IPS DF 19.7 (cell line): ENCODE measurements at regions not wholly inside any gene's neighbourhood (a gene's known extent, or its start where the extent isn't known, plus 50 kb on each side); places are given as distances from the start of the nearest gene placed in this dataset.
"Not testable (repeated sequence)": the region's sequence is repeated elsewhere in the genome, so short reads cannot be mapped to it uniquely, and the experiment has no call there.

Experiments used
- DNase-seq: peaks from one replicate; pipeline ENCODE4 v3.0.0-alpha.2; 2013; ENCODE audit warnings: low read depth, low spot score

DNA sequence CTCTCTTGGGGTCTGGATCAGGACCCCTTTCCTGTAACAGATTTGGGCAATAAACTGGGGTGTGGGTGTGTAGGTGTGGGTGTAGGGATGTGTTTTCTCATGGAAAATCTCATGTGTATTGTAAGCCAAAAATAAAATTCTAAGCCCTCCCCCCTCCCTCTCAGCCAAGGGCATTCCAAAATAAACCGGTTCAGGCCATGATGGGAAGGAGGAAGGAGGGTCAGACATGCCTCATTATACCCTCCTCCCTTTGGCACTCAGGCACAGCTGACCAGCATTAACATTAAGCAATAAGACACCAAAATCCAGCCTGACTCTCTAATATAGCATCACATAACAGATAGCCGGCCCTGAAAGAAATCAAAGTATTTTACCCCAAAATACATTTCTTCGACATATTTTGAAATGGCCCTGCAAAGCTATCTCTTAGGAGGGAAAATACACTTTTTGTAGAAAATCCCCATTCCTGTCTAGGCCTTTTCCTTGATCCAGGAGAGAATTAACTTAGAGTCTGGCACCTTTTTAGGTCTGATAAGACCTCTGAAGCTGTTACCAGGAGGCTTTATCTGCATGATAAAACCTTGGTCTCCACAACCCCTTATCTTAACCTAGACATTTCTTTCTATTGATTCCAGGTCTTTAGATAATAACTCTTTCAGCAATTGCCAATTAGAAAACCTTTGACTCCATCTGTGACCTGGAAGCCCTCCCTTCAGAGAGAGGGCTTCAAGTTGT, 128.7 kb upstream of the COL5A2 start:
- DNase-seq = no peak

DNA sequence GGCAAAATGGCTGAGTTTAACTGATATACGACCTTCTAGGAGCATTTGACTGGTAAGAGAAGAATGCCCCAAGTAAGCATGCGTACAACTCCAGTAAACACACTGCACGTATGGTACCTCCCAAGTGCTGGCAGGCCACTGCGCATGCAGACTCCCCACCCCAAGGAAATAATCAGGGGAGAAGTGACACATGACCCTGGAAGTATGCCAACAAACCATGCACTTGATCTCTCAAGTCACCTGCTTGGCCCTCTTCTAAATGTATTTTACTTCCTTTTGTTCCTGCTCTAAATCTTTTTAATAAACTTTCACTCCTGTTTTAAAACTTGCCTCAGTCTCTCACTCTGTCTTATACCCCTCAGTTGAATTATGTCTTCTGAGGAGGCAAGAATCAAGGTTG, 129.8 kb upstream of the COL5A2 start:
- DNase-seq = no peak

DNA sequence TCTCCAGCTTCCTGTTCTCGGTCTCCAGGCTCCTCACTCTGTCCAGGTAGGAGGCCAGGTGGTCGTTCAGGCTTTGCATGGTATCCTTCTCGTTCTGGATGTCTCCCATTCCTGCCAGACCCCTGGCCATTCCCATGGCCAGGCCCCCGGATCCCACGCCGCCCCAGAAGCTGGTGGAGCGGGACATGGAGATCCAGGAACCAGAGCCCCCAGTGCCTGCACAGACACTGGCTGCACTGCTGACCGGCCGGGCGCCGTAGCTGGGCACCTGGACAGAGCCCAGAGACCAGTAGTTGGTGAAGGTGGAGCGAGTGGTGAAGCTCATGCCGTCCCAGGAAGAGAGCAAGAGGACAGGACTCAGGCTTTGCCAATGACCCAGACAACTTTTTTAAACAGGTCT, 129.1 kb upstream of the WDR75 start:
- no peak for DNase-seq

DNA sequence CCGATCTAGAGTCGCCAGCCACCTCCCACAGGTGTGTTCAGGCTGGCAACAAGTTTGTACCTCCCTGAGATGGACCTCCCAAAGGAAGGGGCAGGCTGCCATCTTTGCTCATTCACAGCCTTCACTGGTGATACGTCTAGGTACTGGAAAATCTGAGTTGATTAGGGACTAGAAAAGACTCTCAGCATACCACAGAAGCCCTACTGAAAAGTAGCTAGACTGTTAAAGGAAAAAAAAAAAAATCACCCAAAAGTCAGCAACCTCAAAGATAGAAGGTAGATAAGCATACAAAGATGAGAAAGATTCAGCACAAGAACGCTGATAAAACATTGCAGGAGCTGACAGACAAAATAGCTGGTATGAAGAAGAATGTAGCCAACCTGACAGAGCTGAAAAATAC, 128.6 kb upstream of the WDR75 start:
- DNase-seq = no peak

GRCh38 chr2:189318761-189319160, 122.5 kb upstream of the WDR75 start:
- DNase-seq = no peak

DNA sequence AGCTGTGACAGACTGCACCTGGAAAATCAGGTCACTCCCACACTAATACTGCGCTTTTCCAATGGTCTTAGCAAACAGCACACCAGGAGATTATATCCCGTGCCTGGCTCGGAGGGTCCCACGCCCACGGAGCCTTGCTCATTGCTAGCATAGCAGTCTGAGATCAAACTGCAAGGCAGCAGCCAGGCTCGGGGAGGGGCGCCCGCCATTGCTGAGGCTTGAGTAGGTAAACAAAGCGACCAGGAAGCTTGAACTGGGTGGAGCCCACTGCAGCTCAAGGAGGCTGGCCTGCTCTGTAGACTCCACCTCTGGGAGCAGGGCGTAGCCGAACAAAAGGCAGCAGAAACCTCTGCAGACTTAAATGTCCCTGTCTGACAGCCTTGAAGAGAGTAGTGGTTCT, 121.8 kb upstream of the WDR75 start:
- DNase-seq = not testable (repeated sequence)

DNA sequence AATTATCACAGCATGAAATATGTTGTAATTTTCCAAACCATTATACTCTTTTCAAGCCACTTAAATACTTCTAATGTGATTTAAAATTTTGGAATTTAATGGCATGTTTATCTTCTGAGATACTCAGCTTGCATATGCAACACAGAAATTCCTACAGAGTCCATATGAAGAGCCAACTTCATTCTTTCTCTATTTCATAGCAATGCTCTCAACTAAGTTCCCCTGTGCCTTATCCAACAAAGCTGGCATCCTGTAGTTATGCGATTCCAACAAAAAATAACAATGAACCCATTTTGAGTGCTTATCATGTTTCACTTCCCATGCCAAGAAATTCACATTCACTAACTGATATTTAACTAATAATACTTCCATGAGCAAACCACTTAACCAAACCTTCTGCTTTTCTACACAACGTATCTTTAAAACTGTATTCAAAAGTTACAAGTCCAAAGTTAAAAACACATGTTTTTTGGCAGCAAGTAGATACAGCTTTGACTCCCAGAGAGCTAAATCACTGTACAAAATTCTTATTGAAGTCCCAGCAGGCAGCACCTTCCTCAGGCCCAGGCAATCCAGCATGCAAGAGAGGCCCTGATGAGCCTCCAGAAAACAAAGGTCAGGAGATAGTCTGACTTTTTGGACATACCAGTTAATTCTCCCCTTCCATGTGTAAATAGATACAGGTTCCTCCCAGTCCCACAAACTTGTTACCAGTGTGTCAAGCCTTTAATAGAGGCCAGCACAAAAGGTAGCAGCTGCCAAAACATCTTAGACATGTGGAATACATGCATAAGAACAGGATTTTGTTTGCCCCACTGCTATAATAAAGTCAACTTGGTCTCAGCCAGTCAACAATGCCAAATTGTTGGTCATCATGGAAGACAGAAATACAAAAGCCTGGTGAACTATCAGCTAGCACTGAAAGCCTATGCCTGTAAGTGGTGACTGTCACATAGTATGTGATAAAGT, 113.1 kb upstream of the WDR75 start:
- no peak for DNase-seq

DNA sequence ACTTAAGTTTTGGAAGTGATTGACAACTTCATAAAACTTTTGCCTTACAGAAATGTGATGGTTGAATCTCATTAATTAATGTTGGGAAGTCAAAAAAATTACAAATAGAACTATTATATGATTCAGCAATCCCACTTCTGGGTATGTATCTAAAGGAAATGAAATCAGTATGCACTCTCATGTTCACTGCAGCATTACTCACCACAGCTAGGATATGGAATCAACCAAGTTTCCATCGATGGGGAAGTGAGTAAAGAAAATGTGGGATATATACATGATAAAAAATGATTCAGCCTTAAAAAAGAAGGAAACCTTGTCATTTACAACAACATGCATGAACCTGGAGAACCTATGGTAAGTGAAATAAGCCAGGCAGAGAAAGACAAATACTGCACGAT, 112.4 kb upstream of the WDR75 start:
- DNase-seq = no peak

- no peak for DNase-seq
Observed at GRCh38 chr2:189336276-189336975, 104.8 kb upstream of the WDR75 start.

DNA sequence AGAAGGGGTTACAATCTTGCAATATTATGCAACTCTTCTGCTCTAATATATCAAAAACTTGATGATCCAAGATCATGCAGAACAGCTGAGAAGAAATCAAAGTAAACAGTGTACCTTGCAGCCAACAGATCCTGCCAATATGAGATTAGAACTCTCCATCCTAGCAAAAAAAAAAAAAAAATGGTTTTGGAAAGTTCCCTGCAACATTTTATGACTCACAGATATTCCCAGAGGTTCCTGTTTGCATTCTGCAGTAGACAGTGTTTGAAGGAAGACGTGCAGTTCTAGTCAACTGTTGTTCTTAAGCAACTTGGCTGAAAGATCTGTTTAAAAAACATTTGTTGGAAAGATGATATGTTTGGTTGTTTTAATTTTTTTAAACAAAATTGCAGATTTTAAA, 103.6 kb upstream of the WDR75 start:
- DNase-seq = no peak

- DNase-seq = no peak
Observed at GRCh38 chr2:189338115-189338514, 103.2 kb upstream of the WDR75 start.

DNA sequence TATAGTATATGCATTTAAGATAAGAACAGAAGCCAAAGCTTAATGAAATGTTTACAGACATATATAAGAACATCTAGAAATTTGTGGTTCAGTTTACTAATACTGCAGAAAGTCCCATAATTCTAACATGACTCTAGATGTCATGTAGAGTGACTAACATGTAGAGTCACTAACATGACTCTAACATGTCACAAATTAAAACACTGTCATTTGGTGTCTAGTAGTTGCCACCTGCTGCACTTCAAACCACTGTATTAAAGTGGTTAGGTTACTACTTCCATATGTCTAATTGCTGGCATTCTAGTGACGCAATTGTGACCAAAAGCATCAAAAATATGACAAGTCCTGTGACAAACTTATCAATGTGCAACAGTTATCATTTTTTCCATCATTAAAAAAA, 100.2 kb upstream of the WDR75 start:
- DNase-seq = no peak

- DNase-seq = no peak
Observed at GRCh38 chr2:189344043-189344442, 97.2 kb upstream of the WDR75 start.

DNA sequence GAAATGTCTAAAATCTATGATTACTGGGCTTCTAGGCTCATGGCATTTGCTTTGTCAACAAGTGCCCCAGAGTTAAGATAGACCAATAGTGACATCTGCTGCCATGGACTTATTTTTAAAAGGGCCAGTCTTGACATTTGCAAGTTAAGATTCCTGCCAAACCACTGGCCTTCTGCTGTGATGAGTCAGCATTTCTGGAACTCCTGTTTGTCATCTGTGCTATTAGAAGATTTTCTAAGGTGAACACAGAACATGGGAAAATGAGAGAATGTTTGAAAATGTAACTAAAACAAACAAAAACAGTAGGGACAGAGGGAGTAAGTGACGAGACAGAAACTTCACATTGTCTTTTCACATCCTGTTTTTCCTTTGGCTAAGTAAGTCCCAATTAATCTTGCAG, 93.7 kb upstream of the WDR75 start:
- DNase-seq = no peak

DNA sequence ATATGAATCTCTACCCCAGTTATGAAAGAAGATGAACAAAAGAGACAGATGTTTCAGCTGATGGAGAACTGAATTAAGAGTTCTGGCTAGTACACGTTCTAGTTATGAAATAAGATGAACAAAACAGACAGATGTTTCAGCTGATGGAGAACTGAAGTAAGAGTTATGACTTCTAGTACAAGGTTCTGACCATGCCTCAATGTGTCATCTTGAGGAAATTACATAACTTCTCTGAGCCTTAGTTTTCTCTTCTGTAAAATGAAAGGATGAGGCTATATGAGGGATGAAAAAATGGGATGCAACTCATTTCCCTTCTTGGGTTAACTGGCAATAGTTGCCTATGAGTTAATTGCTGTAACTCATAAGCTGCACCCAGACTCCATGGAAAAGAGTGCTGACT, 92.9 kb upstream of the WDR75 start:
- DNase-seq = no peak

DNA sequence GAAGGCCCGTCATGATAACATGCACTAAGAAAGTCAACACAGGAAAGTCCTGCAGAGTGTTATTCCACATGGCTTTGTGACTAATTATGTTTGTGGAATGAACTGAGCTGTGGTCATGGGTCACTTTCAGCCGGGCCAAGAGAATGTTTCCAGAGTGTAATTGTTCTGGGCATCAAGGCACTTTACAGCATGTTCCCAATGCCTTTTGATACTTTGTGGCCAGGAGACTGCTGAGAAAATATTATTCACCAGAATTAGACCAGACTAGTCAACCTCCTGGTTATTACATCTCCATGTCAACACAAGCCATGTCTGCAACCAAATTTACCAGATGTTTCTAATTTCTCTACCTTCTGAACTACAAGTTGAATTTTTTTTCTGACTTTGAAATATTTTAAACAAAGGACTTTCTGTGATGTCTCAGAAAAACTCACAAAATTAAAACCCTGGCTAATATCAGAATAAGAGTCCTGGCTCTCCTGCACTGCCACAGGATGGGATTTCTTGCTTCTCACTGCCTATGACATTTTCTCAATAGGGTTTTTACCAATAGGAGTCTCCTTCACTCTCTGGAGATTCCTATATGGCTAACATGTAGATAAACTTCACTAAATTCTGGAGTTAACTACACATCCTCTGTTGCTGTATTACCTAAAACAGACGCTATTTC, 90.6 kb upstream of the WDR75 start:
- DNase-seq = no peak

- not testable (repeated sequence) for DNase-seq
Observed at GRCh38 chr2:189351933-189352332, 89.3 kb upstream of the WDR75 start.

DNA sequence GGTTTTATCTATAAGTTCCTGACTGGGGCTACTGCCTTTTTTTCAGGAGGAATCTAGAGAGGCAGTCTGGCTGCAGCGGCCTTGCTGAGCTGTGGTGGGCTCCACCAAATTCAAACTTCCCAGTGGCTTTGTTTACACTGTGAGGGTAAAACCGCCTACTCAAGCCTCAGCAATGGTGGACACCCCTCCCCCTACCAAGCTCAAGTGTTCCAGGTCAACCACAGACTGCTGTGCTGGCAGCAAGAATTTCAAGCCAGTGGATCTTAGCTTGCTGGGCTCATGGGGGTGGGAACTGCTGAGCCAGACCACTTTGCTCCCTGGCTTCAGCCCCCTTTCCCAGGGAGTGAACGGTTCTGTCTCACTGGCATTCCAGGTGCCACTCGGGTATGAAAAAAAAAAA, 83.9 kb upstream of the WDR75 start:
- not testable (repeated sequence) for DNase-seq

DNA sequence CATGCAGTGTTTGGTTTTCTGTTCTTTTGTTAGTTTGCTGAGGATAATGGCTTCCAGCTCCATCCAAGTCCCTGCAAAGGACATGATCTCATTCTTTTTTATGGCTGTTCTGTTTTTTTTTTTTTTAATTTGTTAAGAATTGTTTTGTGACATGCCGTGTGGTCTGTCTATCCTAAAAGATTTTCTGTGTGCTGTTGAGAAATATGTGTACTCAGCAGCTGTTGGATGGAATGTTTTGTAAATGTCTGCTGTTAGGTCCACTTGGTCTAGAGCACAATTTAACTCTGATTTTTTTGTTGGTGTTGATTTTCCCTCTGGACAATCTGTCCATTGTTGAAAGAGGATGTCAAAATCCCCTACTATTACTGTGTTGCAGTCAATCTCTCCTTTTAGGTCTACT, 80.4 kb upstream of the WDR75 start:
- no peak for DNase-seq

- no peak for DNase-seq
Observed at GRCh38 chr2:189362283-189362682, 79.0 kb upstream of the WDR75 start.

DNA sequence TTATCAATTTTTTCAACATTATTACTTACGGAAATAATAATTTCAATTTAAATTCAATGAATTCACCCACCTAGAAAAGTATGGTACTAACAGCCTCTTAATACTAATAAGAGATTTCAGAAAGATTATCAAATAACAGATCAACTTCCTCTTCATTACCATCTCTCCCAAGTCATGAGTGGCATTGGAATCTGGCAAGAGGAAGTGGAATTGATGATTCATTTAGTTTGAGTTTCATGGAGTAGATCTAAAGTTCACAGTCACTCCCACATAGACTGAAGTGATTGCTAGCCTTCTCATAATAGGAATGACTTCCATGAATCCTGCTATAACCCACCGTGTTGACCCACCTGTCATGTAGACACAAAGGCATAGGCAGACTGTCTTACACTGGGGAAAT, 77.7 kb upstream of the WDR75 start:
- no peak for DNase-seq

GRCh38 chr2:189364607-189365006, 76.7 kb upstream of the WDR75 start:
- no peak for DNase-seq
